ENCODE measurements at regions not wholly inside any gene's neighbourhood (a gene's known extent, or its start where the extent isn't known, plus 50 kb on each side); places are given as distances from the start of the nearest gene placed in this dataset.

DNA sequence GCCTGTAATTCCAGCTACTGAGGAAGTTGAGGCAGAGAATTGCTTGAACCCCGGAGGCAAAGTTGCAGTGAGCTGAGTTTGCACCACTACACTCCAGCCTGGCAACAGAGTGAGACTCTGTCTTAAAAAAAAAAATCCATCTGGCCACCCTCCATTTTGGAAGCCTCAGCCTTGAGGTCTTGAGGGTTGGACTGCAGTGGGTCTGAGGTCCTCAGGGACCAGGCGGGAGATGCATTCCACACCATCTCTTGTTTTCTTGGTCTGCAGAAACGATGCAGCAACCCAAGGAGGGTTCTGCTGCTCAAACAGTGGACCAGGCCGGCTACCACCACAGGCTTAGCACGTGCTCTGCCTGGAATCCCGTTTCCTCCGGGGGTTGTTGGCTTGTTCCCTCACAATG is 299.3 kb downstream of the FGF9 start:
- Histone ChIP-seq H4K20me1 (ENCODE audit: control insufficient read depth, insufficient read depth, insufficient read length) (no peaks in the 10 kb centered on the region), H3K27me3 (ENCODE audit: insufficient read depth, low read length) (no peaks in the 10 kb centered on the region), H4K91ac (ENCODE audit: insufficient read length, low read depth, low read length) (no peak overlapping the region), H2AFZ (ENCODE audit: low read length) (no peak overlapping the region), H2BK15ac (ENCODE audit: low read depth, low read length) (no peak overlapping the region), H3K79me2 (ENCODE audit: insufficient read depth, low read length) (no peaks in the 10 kb centered on the region), H2AK5ac (ENCODE audit: insufficient read length, low read length) (no peak overlapping the region), H3K14ac (ENCODE audit: insufficient read depth, low read length) (no peak overlapping the region), H3K9me3 (ENCODE audit: control insufficient read depth, low read depth, low read length) (no peaks in the 10 kb centered on the region), H2BK120ac (ENCODE audit: low read depth, low read length, poor library complexity, severe bottlenecking) (no peak overlapping the region), H2BK12ac (ENCODE audit: insufficient read length, low read depth, low read length) (no peak overlapping the region), H4K5ac (ENCODE audit: insufficient read length, low read depth, low read length) (no peak overlapping the region), H3K79me1 (ENCODE audit: insufficient read depth, low read depth, low read length, poor library complexity, severe bottlenecking) (no peaks in the 10 kb centered on the region), H3K4me2 (ENCODE audit: insufficient read depth, insufficient read length, low read length) (no peak overlapping the region), H3K27ac (ENCODE audit: insufficient read length, low read depth, low read length) (no peak overlapping the region), H3K23me2 (ENCODE audit: insufficient read length, low read depth, low read length, poor library complexity, severe bottlenecking) (no peaks in the 10 kb centered on the region), H4K8ac (replicated peaks; ENCODE audit: insufficient read length, low read depth, low read length) (no peak overlapping the region), H3K9ac (ENCODE audit: extremely low read depth, insufficient read length, low read length) (no peak overlapping the region), H3K4me1 (ENCODE audit: insufficient read depth, low read length) (no peaks in the 10 kb centered on the region), H3K23ac (ENCODE audit: insufficient read length, low read depth, low read length) (no peak overlapping the region), H3K56ac (ENCODE audit: insufficient read length, low read depth, low read length) (no peak overlapping the region), H3T11ph (ENCODE audit: low read length) (no peak overlapping the region), H2BK5ac (ENCODE audit: insufficient read length, low read length) (no peak overlapping the region), H3K18ac (ENCODE audit: insufficient read length, low read depth, low read length) (no peak overlapping the region), H3K4ac (ENCODE audit: low read depth, low read length) (no peak overlapping the region), H2BK20ac (ENCODE audit: low read depth, low read length, poor library complexity, severe bottlenecking) (no peak overlapping the region)
- Mint-ChIP-seq H3K27ac (no peak overlapping the region), H3K36me3 (ENCODE audit: insufficient read depth in 1 of 3, low read depth in 3 of 3) (no peaks in the 10 kb centered on the region), H3K4me3 (no peak overlapping the region), H3K4me1 (no peaks in the 10 kb centered on the region), H3K9me3 (no peaks in the 10 kb centered on the region), H3K27me3 (ENCODE audit: low read depth) (no peaks in the 10 kb centered on the region; the same call in 1 of the 2 replicates)
- TF ChIP-seq, protein P1, sequence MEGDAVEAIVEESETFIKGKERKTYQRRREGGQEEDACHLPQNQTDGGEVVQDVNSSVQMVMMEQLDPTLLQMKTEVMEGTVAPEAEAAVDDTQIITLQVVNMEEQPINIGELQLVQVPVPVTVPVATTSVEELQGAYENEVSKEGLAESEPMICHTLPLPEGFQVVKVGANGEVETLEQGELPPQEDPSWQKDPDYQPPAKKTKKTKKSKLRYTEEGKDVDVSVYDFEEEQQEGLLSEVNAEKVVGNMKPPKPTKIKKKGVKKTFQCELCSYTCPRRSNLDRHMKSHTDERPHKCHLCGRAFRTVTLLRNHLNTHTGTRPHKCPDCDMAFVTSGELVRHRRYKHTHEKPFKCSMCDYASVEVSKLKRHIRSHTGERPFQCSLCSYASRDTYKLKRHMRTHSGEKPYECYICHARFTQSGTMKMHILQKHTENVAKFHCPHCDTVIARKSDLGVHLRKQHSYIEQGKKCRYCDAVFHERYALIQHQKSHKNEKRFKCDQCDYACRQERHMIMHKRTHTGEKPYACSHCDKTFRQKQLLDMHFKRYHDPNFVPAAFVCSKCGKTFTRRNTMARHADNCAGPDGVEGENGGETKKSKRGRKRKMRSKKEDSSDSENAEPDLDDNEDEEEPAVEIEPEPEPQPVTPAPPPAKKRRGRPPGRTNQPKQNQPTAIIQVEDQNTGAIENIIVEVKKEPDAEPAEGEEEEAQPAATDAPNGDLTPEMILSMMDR (conservative IDR thresholded peaks at IDR 0.05) = no peak
- WGBS (ENCODE audit: extremely low coverage, insufficient read length, low lambda C conversion rate) = no CpG with 5 or more reads among the region's 7 CpGs
- DNase-seq = no peak
